Cardiac fibroblast (primary cell): ENCODE measurements at regions not wholly inside any gene's neighbourhood (a gene's known extent, or its start where the extent isn't known, plus 50 kb on each side); places are given as distances from the start of the nearest gene placed in this dataset.

Source experiments
- DNase-seq, 2 donors: peaks; one replicate each; pipeline versions ENCODE4 v3.0.0 to v3.0.0-alpha.2; 2010; ENCODE audit warnings: low read depth in 2 of 2
- H3K4me3 ChIP-seq, 2 donors: replicated peaks in 1 of 2; 1 replicate in 1 of 2; 2 replicates in 1 of 2; pipeline ENCODE4 v1.5.1; 2011; ENCODE audit warnings: low read depth in 2 of 2, low read length in 2 of 2, mild to moderate bottlenecking in 2 of 2, moderate library complexity in 1 of 2
- TF ChIP-seq, protein P1 (sequence below): IDR thresholded peaks from one replicate; pipeline ENCODE4 v1.5.1; 2011; ENCODE audit warnings: low read depth, mild to moderate bottlenecking, low read length, inconsistent platforms

DNA sequence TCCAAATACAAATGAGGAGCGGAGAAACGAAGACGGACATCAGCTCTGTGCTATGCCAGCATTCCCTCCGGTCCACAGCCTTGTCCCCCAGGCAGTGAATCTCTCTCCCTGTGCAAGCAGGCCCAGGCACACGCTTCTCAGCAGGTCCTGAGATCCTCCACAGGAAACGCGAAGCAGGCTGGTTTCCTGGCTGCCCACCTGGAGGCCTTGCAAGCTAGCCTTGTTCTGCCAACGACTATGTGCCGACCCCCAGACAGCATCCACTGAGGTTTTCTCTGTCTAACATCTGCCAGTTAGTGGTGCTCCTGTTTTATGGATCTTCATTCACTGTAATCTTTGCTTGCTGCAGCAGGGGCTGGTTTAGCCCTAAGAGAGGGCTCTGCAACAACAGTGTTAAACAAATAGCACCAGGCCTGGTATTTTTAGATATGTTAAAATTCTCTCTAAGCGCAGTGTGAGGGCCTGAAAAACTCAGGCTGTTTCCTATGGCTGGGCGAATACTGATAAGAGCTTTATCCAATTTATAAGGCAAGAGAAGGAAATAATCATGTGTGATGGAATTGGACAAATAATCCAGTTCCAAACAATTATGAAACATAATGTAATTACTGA, 386.0 kb upstream of the ARID1B start:
- TF ChIP-seq, protein P1, sequence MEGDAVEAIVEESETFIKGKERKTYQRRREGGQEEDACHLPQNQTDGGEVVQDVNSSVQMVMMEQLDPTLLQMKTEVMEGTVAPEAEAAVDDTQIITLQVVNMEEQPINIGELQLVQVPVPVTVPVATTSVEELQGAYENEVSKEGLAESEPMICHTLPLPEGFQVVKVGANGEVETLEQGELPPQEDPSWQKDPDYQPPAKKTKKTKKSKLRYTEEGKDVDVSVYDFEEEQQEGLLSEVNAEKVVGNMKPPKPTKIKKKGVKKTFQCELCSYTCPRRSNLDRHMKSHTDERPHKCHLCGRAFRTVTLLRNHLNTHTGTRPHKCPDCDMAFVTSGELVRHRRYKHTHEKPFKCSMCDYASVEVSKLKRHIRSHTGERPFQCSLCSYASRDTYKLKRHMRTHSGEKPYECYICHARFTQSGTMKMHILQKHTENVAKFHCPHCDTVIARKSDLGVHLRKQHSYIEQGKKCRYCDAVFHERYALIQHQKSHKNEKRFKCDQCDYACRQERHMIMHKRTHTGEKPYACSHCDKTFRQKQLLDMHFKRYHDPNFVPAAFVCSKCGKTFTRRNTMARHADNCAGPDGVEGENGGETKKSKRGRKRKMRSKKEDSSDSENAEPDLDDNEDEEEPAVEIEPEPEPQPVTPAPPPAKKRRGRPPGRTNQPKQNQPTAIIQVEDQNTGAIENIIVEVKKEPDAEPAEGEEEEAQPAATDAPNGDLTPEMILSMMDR = no peak
- DNase-seq = no peak

DNA sequence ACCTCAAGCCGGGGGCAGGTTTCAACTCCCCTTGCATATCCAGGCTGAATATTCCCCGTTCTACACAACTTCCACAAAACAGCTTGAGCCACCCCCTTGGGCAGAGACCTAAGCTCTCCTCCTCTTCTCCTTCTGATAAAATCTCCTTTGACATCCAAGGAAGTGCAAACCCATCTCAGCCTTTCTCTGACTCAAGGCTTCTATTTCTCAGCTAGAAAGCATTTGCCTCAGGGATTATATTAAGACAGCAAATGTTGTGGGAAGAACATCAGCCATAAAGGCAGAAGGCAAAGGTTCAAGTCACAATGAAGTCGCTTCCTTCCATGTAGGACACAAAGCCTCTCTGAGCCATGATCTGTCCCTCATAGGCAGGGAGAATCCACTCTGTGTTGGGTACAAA, 386.6 kb upstream of the ARID1B start:
- no peak overlapping the region for H3K4me3 ChIP-seq
- no peak for DNase-seq
- TF ChIP-seq, protein P1 = no peak

More for the DNA sequence above, 386.0 kb upstream of the ARID1B start:
- H3K4me3 ChIP-seq = no peak overlapping the region

DNA sequence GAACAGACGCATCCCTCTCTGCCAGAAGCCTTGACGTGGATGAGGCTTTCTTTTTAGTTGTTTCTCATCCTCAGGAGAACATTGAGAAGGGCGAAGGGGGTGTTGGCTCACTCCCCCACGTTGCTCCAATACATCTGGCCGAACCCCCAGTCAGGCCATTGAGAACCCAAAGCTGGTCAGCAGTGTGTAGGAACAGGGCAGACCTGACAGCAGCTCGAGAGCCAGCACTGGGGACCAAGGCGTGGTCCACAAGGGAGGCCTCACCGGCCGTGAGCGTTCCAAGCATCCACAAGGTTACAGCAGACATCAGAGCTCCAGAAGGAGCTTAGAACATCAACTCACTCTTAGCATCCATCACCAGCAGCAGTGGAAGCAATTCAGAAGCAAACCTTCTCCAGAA, 387.9 kb upstream of the ARID1B start:
- H3K4me3 ChIP-seq = no peak overlapping the region
- TF ChIP-seq, protein P1 = no peak
- DNase-seq = no peak

DNA sequence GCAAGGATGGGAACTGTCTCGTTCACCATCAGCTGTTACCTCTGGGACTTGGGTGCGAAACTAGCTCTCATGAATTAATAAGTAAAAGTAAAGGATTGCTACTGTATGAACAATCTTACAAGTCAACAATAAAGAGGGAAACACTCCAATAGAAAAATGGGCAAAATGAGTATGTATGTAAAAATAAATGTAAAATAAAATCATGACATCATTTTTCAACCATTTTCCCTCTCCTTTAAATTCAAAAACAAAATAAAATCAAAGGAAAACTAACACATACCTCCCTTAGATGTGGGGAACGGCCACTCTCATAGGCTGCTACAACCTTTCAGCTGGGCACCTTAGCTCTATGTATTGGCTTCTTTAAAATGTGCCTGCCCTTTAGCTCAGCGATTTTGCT, 389.7 kb upstream of the ARID1B start:
- no peak for DNase-seq
- TF ChIP-seq, protein P1 = no peak

DNA sequence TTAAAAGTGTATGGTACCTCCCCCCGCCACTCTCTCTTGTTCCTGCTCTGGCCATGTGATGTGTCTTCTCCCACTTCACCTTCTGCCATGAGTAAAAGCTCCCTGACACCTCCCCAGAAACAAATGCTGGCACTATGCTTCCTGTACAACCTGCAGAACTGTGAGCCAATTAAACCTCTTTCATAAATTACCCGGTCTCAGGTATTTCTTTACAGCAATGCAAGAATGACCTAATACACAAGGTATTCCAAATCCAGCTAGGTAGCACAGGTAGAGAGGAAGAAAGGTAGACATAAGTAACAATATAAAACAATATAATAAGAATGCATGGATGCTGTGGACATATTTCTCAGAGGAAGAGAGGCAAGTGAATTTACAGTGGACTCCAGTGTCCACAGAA, 394.1 kb upstream of the ARID1B start:
- TF ChIP-seq, protein P1 = no peak
- no peak for DNase-seq
- H3K4me3 ChIP-seq = no peak overlapping the region

More for the DNA sequence above, 389.7 kb upstream of the ARID1B start:
- H3K4me3 ChIP-seq = no peak overlapping the region

DNA sequence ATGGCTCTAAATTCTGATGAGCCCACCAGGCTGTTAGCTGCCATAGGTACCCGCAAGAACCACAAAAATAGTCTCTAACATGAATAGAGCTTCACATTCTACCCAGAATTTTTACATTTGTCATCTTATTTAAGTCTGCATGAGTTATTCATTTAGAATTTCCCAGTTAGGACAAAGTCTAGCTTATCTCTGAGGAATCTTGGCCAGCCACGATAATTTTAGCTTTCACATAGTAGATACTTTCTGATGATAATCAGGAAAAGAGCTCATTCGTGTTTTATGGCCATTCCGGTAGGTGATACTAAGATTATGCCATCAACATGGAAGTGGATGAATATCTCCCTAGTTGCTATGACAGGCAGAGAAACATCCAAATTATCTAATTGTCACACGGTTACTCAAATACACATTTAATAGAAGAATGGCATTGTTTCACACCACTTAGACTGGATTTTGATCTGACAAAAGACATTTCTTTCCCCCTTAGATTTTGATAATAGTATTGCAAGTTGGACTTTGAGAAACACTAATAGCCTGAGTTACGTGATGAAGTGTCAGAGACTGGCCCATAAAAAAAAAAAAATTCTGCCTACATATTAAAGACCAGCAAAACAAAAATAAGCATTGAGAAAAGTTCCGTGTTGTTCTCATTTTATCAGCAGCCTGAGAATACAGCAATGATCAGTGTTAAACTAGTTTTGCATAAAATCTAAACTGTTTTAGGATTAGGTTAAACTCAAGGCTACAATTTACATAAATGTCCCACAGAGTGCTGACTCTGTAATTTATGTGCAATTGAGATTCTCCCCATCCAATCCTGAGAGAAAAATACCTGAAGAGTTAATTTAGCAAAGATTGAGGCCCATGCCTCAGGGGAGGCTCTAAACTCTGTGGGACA, 397.5 kb upstream of the ARID1B start:
- DNase-seq = no peak
- H3K4me3 ChIP-seq = no peak overlapping the region
- TF ChIP-seq, protein P1 = no peak
